DND-41 (cell line): ENCODE measurements at regions not wholly inside any gene's neighbourhood (a gene's known extent, or its start where the extent isn't known, plus 50 kb on each side); places are given as distances from the start of the nearest gene placed in this dataset.

ENCODE experiments used
- ATAC-seq: fragments of 200-7000 bp; cut with Tn5 transposase; 3 replicates; pipeline ENCODE4 v1.9.1; 2021; ENCODE audit warnings: low read depth; ENCODE audit not compliant: insufficient read depth
- DNase-seq: peaks from one replicate; pipeline ENCODE4 v3.0.0-alpha.2; 2020
- H2AFZ ChIP-seq: 2 replicates; pipeline ENCODE4 v1.6.0; 2012; ENCODE audit warnings: low read depth, low read length
- H3K27ac ChIP-seq: 2 replicates; pipeline ENCODE4 v1.5.1; 2012; ENCODE audit warnings: low read length, inconsistent platforms
- H3K27me3 ChIP-seq: fragments of 200-600 bp; sonication (generic); 2 replicates; pipeline ENCODE4 v1.6.0; 2012; ENCODE audit warnings: low read length, mild to moderate bottlenecking, inconsistent platforms; ENCODE audit not compliant: insufficient read depth, poor library complexity
- H3K36me3 ChIP-seq: 2 replicates; pipeline ENCODE4 v1.5.1; 2012; ENCODE audit warnings: low read length, inconsistent platforms; ENCODE audit not compliant: insufficient read depth
- H3K4me1 ChIP-seq: 2 replicates; pipeline ENCODE4 v1.5.1; 2012; ENCODE audit warnings: mild to moderate bottlenecking, low read length; ENCODE audit not compliant: insufficient read depth
- H3K4me2 ChIP-seq: 2 replicates; pipeline ENCODE4 v1.6.0; 2012; ENCODE audit warnings: mild to moderate bottlenecking, moderate library complexity, low read length, inconsistent platforms; ENCODE audit not compliant: insufficient read depth
- H3K4me3 ChIP-seq, 2 experiments: fragments of 200-600 bp in 1 of 2; shearing (Covaris generic) in 1 of 2; 2 replicates each; pipeline ENCODE4 v1.5.1; 2012 to 2016; ENCODE audit warnings: inconsistent platforms in 2 of 2, low read length in 2 of 2, mild to moderate bottlenecking in 2 of 2, low read depth in 1 of 2, moderate library complexity in 1 of 2
- H3K79me2 ChIP-seq: 2 replicates; pipeline ENCODE4 v1.6.0; 2012; ENCODE audit warnings: low read length, inconsistent platforms; ENCODE audit not compliant: insufficient read depth
- H3K9ac ChIP-seq: 2 replicates; pipeline ENCODE4 v1.6.0; 2012; ENCODE audit warnings: low read depth, mild to moderate bottlenecking, inconsistent platforms, low read length, moderate library complexity
- H3K9me3 ChIP-seq: 2 replicates; pipeline ENCODE4 v1.5.1; 2012; ENCODE audit warnings: low read length, moderate library complexity, mild to moderate bottlenecking, inconsistent platforms; ENCODE audit not compliant: insufficient read depth, severe bottlenecking
- H4K20me1 ChIP-seq: 2 replicates; pipeline ENCODE4 v1.6.0; 2012; ENCODE audit warnings: low read length; ENCODE audit not compliant: insufficient read depth
- EZH2 ChIP-seq: IDR thresholded peaks from 3 replicates; pipeline ENCODE4 v1.6.1; 2012; ENCODE audit warnings: borderline replicate concordance, low read depth, mild to moderate bottlenecking, moderate library complexity, low read length, inconsistent platforms; ENCODE audit not compliant: severe bottlenecking
- TF ChIP-seq, protein P1 (sequence below): IDR thresholded peaks from 2 replicates; pipeline ENCODE4 v1.5.1; 2012; ENCODE audit warnings: borderline replicate concordance, low read length, moderate library complexity, mild to moderate bottlenecking; ENCODE audit not compliant: poor library complexity, severe bottlenecking; ENCODE audit errors: extremely low read depth

DNA sequence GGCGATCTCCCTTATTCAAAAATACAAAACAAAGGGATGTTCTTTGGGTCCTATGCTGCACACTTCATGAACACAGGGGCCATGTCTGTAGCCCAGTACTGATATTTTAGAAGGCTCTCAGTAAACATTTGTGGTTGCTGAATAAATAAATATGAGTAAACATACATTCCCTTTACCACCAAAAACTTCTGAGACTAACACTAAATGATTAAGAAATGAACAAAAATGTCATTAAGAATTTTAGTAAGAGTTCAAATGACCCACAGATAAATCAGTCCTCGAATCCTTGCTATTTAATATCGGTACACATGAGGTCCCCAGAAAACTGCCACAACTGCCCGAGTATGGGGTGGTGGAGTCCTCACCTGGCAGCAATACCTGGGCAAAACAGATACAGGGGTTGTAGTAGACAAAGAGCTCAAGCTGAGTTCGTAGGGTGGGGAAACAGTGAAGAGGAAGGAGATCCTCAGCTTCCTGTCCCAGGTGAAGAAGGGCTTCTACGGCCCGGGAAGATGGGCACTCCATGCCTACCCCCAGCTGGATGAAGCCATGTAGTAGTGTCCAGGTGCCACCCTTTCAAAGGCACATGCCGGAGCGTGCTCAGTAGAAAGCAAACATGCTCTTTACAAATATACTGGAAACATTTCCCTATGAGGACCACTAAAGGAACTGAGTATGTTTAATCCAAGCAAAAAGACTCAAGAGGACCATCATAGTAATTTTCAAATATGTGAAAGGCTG is 72.6 kb upstream of the ARHGAP29 start:
- Histone ChIP-seq H3K9ac (no peak overlapping the region), H2AFZ (no peak overlapping the region)

DNA sequence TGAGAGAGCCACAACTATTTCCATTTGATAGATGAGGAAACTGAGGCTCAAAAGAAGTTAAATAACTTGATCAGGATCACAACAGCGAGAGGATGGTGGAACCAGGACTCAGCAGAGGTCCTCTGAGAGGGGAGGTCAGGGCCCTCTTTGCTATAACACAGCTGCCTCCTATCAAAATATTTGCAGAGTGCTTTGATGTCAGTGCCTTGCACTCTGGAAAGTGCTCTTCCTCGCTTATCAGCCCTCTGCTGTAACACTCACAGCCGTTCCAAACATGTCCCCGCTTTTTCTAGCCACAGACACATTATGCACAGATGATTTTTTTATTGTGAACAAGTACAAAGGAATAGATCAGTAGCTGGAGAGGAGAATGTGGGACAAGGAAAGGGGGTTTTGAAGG is 71.8 kb upstream of the ARHGAP29 start:
- no peak overlapping the region for H3K27ac ChIP-seq

More for the DNA sequence above, 72.6 kb upstream of the ARHGAP29 start:
- Histone ChIP-seq H3K4me1 (no peaks in the 10 kb centered on the region), H3K4me3 (no peak overlapping the region), H3K4me2 (no peak overlapping the region), H3K27me3 (no peaks in the 10 kb centered on the region), H3K79me2 (no peaks in the 10 kb centered on the region), H3K9me3 (no peaks in the 10 kb centered on the region), H3K36me3 (no peaks in the 10 kb centered on the region), H4K20me1 (no peaks in the 10 kb centered on the region), H3K27ac (no peak overlapping the region)
- ATAC-seq, result no peak
- TF ChIP-seq, protein P1, sequence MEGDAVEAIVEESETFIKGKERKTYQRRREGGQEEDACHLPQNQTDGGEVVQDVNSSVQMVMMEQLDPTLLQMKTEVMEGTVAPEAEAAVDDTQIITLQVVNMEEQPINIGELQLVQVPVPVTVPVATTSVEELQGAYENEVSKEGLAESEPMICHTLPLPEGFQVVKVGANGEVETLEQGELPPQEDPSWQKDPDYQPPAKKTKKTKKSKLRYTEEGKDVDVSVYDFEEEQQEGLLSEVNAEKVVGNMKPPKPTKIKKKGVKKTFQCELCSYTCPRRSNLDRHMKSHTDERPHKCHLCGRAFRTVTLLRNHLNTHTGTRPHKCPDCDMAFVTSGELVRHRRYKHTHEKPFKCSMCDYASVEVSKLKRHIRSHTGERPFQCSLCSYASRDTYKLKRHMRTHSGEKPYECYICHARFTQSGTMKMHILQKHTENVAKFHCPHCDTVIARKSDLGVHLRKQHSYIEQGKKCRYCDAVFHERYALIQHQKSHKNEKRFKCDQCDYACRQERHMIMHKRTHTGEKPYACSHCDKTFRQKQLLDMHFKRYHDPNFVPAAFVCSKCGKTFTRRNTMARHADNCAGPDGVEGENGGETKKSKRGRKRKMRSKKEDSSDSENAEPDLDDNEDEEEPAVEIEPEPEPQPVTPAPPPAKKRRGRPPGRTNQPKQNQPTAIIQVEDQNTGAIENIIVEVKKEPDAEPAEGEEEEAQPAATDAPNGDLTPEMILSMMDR, result no peak
- TF ChIP-seq EZH2, result no peak
- no peak for DNase-seq

DNA sequence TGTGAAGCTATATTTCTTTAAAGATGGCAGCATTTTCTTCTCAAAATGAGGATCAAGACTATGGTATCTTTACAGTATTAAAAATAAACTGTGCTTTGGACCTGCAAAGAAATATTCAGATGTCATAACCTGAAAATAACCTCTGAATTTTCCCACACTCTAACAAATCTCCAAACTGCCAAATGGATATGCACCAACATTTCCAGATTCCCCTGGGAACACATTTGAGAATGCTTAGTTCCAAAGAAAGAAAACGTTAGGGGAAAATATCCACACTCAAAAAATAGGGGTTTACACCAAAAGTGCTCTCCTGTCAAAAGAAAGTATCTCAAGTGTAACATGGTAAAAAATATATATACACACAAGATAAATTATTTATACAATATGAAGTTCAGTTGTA is 69.1 kb upstream of the ARHGAP29 start:
- no peaks in the 10 kb centered on the region for H3K9me3 ChIP-seq
- H2AFZ ChIP-seq, result no peak overlapping the region
- H3K36me3 ChIP-seq, result no peaks in the 10 kb centered on the region
- no peaks in the 10 kb centered on the region for H3K4me1 ChIP-seq
- no peaks in the 10 kb centered on the region for H4K20me1 ChIP-seq
- TF ChIP-seq EZH2, result no peak
- TF ChIP-seq, protein P1, result no peak
- no peak overlapping the region for H3K4me3 ChIP-seq
- no peak for ATAC-seq
- no peak overlapping the region for H3K9ac ChIP-seq
- H3K27ac ChIP-seq, result no peak overlapping the region
- no peak overlapping the region for H3K4me2 ChIP-seq
- DNase-seq, result no peak
- no peaks in the 10 kb centered on the region for H3K27me3 ChIP-seq
- H3K79me2 ChIP-seq, result no peaks in the 10 kb centered on the region

More for the DNA sequence above, 71.8 kb upstream of the ARHGAP29 start:
- TF ChIP-seq, protein P1, result no peak
- no peak for TF ChIP-seq EZH2
- Histone ChIP-seq H3K79me2 (no peaks in the 10 kb centered on the region), H3K27me3 (no peaks in the 10 kb centered on the region), H2AFZ (no peak overlapping the region), H3K4me3 (no peak overlapping the region), H3K9ac (no peak overlapping the region), H4K20me1 (no peaks in the 10 kb centered on the region), H3K4me2 (no peak overlapping the region), H3K36me3 (no peaks in the 10 kb centered on the region), H3K4me1 (no peaks in the 10 kb centered on the region), H3K9me3 (no peaks in the 10 kb centered on the region)
- ATAC-seq (no peak), DNase-seq (no peak)
